ENCODE measurements at regions not wholly inside any gene's neighbourhood (a gene's known extent, or its start where the extent isn't known, plus 50 kb on each side); places are given as distances from the start of the nearest gene placed in this dataset.

GRCh38 chr10:78616125-78616695 is 452.6 kb upstream of the ZMIZ1 start:
- POLR2A ChIA-PET, result no interaction called here
- Histone ChIP-seq H3K4me1 (ENCODE audit: control insufficient read depth in 2 of 2, insufficient read depth in 2 of 2, low read length in 2 of 2) (no peaks in the 10 kb centered on the region), H3K36me3 (replicated peaks in 1 of 2; ENCODE audit: control extremely low read depth in 1 of 2, control insufficient read depth in 1 of 2, extremely low read depth in 1 of 2, insufficient read depth in 2 of 2, low read length in 1 of 2) (no peaks in the 10 kb centered on the region), H3K27me3 (replicated peaks in 1 of 4; ENCODE audit: control extremely low read depth in 1 of 4, control insufficient read depth in 3 of 4, insufficient read depth in 4 of 4, low read length in 3 of 4) (peaks cover 0 to 2% (median 0%) of the 10 kb centered on the region in 4 experiments), H3K9ac (ENCODE audit: low read length) (no peak overlapping the region), H2AFZ (ENCODE audit: insufficient read depth, low read depth, low read length, poor library complexity, severe bottlenecking) (no peak overlapping the region), H3K27ac (ENCODE audit: low read length in 2 of 2) (no peak overlapping the region), H3K4me2 (replicated peaks; ENCODE audit: low read depth, low read length, poor library complexity, severe bottlenecking) (no peak overlapping the region), H3K4me3 (ENCODE audit: control extremely low read depth in 1 of 5, extremely low read depth in 1 of 5, insufficient read depth in 1 of 5, low read depth in 2 of 5, low read length in 4 of 5) (no peak overlapping the region), H3K79me2 (ENCODE audit: control insufficient read depth, insufficient read depth, low read length) (no peaks in the 10 kb centered on the region), H3K9me3 (ENCODE audit: control extremely low read depth in 1 of 3, control insufficient read depth in 2 of 3, insufficient read depth in 1 of 3, low read length in 2 of 3) (no peaks in the 10 kb centered on the region), H4K20me1 (ENCODE audit: control insufficient read depth, insufficient read depth, low read length, poor library complexity, severe bottlenecking) (no peaks in the 10 kb centered on the region)
- CTCF ChIA-PET, result no interaction called here
- DNase-seq (no peak), ATAC-seq (ENCODE audit: low read depth) (no peak)
- intact Hi-C loops (cut with micrococcal nuclease), result no loop called here
- no peak overlapping the region for H3K4me3 Mint-ChIP-seq
- TF ChIP-seq, protein P1, sequence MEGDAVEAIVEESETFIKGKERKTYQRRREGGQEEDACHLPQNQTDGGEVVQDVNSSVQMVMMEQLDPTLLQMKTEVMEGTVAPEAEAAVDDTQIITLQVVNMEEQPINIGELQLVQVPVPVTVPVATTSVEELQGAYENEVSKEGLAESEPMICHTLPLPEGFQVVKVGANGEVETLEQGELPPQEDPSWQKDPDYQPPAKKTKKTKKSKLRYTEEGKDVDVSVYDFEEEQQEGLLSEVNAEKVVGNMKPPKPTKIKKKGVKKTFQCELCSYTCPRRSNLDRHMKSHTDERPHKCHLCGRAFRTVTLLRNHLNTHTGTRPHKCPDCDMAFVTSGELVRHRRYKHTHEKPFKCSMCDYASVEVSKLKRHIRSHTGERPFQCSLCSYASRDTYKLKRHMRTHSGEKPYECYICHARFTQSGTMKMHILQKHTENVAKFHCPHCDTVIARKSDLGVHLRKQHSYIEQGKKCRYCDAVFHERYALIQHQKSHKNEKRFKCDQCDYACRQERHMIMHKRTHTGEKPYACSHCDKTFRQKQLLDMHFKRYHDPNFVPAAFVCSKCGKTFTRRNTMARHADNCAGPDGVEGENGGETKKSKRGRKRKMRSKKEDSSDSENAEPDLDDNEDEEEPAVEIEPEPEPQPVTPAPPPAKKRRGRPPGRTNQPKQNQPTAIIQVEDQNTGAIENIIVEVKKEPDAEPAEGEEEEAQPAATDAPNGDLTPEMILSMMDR (IDR thresholded peaks at IDR 0.05), result no peak
- TF ChIP-seq EZH2 (IDR thresholded peaks at IDR 0.05; ENCODE audit: borderline replicate concordance, insufficient read depth, low read depth, low read length, poor library complexity, severe bottlenecking), result no peak
- no peaks in the 10 kb centered on the region for H3K4me1 Mint-ChIP-seq
- no peak overlapping the region for H3K27ac Mint-ChIP-seq
- peaks cover 32% of the 10 kb centered on the region for H3K27me3 Mint-ChIP-seq
- H3K9me3 Mint-ChIP-seq (ENCODE audit: insufficient read depth), result no peaks in the 10 kb centered on the region
- WGBS (ENCODE audit: insufficient coverage), result 67% methylated on average over 1 of the region's 4 CpGs

GRCh38 chr10:78617115-78617514 is 451.7 kb upstream of the ZMIZ1 start:
- ChIA-PET CTCF (no interaction called here), POLR2A (no interaction called here)
- H3K9ac ChIP-seq (ENCODE audit: low read length), result no peak overlapping the region
- H3K9me3 ChIP-seq (ENCODE audit: control extremely low read depth in 1 of 3, control insufficient read depth in 2 of 3, insufficient read depth in 1 of 3, low read length in 2 of 3), result no peaks in the 10 kb centered on the region
- H3K4me3 ChIP-seq (ENCODE audit: control extremely low read depth in 1 of 5, extremely low read depth in 1 of 5, insufficient read depth in 1 of 5, low read depth in 2 of 5, low read length in 4 of 5), result no peak overlapping the region
- H3K79me2 ChIP-seq (ENCODE audit: control insufficient read depth, insufficient read depth, low read length), result no peaks in the 10 kb centered on the region
- H3K4me3 Mint-ChIP-seq, result no peak overlapping the region
- H3K9me3 Mint-ChIP-seq (ENCODE audit: insufficient read depth), result no peaks in the 10 kb centered on the region
- H3K27me3 ChIP-seq (replicated peaks in 1 of 4; ENCODE audit: control extremely low read depth in 1 of 4, control insufficient read depth in 3 of 4, insufficient read depth in 4 of 4, low read length in 3 of 4), result no peaks in the 10 kb centered on the region
- H3K36me3 ChIP-seq (replicated peaks in 1 of 2; ENCODE audit: control extremely low read depth in 1 of 2, control insufficient read depth in 1 of 2, extremely low read depth in 1 of 2, insufficient read depth in 2 of 2, low read length in 1 of 2), result no peaks in the 10 kb centered on the region
- no peaks in the 10 kb centered on the region for H4K20me1 ChIP-seq (ENCODE audit: control insufficient read depth, insufficient read depth, low read length, poor library complexity, severe bottlenecking)
- intact Hi-C loops (cut with micrococcal nuclease), result no loop called here
- H3K27me3 Mint-ChIP-seq, result peaks cover 35% of the 10 kb centered on the region
- no peak overlapping the region for H3K4me2 ChIP-seq (replicated peaks; ENCODE audit: low read depth, low read length, poor library complexity, severe bottlenecking)
- WGBS (ENCODE audit: insufficient coverage), result 96% methylated on average over 3 of the region's 3 CpGs
- no peaks in the 10 kb centered on the region for H3K4me1 Mint-ChIP-seq
- TF ChIP-seq, protein P1 (IDR thresholded peaks at IDR 0.05), result no peak
- no peak for TF ChIP-seq EZH2 (IDR thresholded peaks at IDR 0.05; ENCODE audit: borderline replicate concordance, insufficient read depth, low read depth, low read length, poor library complexity, severe bottlenecking)
- H2AFZ ChIP-seq (ENCODE audit: insufficient read depth, low read depth, low read length, poor library complexity, severe bottlenecking), result no peak overlapping the region
- no peak overlapping the region for H3K27ac Mint-ChIP-seq
- no peak overlapping the region for H3K27ac ChIP-seq (ENCODE audit: low read length in 2 of 2)
- DNase-seq, result no peak
- ATAC-seq (ENCODE audit: low read depth), result no peak
- H3K4me1 ChIP-seq (ENCODE audit: control insufficient read depth in 2 of 2, insufficient read depth in 2 of 2, low read length in 2 of 2), result no peaks in the 10 kb centered on the region
